H9 (cell line): ENCODE measurements at regions not wholly inside any gene's neighbourhood (a gene's known extent, or its start where the extent isn't known, plus 50 kb on each side); places are given as distances from the start of the nearest gene placed in this dataset.

Experiments used
- DNase-seq: peaks from one replicate; pipeline ENCODE4 v3.0.0-alpha.2; 2017
- H2AFZ ChIP-seq: one replicate; pipeline ENCODE4 v1.6.1; 2013; ENCODE audit warnings: mild to moderate bottlenecking, low read length, control low read depth, moderate library complexity
- H2AK5ac ChIP-seq: 2 replicates; pipeline ENCODE4 v1.6.1; 2013; ENCODE audit warnings: low read length, control low read depth, mixed read lengths; ENCODE audit not compliant: insufficient read length
- H2BK120ac ChIP-seq: one replicate; pipeline ENCODE4 v1.6.1; 2013; ENCODE audit warnings: low read depth, mild to moderate bottlenecking, low read length, control low read depth, inconsistent platforms; ENCODE audit not compliant: poor library complexity, severe bottlenecking
- H2BK12ac ChIP-seq: 2 replicates; pipeline ENCODE4 v1.6.1; 2013; ENCODE audit warnings: low read length, control low read depth, mixed read lengths, low read depth; ENCODE audit not compliant: insufficient read length
- H2BK15ac ChIP-seq: 2 replicates; pipeline ENCODE4 v1.6.1; 2013; ENCODE audit warnings: low read depth, low read length, control low read depth
- H2BK20ac ChIP-seq: one replicate; pipeline ENCODE4 v1.6.1; 2013; ENCODE audit warnings: low read depth, mild to moderate bottlenecking, low read length, control low read depth, inconsistent platforms; ENCODE audit not compliant: poor library complexity, severe bottlenecking
- H2BK5ac ChIP-seq: 2 replicates; pipeline ENCODE4 v1.6.1; 2013; ENCODE audit warnings: low read length, control low read depth, mixed read lengths; ENCODE audit not compliant: insufficient read length
- H3K14ac ChIP-seq: 2 replicates; pipeline ENCODE4 v1.6.1; 2013; ENCODE audit warnings: low read length, control low read depth; ENCODE audit not compliant: insufficient read depth
- H3K18ac ChIP-seq: 2 replicates; pipeline ENCODE4 v1.6.1; 2013; ENCODE audit warnings: low read depth, mild to moderate bottlenecking, mixed read lengths, low read length, control low read depth; ENCODE audit not compliant: insufficient read length
- H3K23ac ChIP-seq: 2 replicates; pipeline ENCODE4 v1.6.1; 2013; ENCODE audit warnings: low read length, control low read depth, mixed read lengths, low read depth; ENCODE audit not compliant: insufficient read length
- H3K23me2 ChIP-seq: 2 replicates; pipeline ENCODE4 v1.6.1; 2013; ENCODE audit warnings: low read depth, mild to moderate bottlenecking, mixed read lengths, low read length, control low read depth; ENCODE audit not compliant: insufficient read length, poor library complexity, severe bottlenecking
- H3K27ac ChIP-seq: 2 replicates; pipeline ENCODE4 v1.5.1; 2013; ENCODE audit warnings: low read length, control low read depth, mixed read lengths, low read depth; ENCODE audit not compliant: insufficient read length
- H3K27me3 ChIP-seq: 2 replicates; pipeline ENCODE4 v1.6.1; 2013; ENCODE audit warnings: low read length, control low read depth, inconsistent platforms; ENCODE audit not compliant: insufficient read depth
- H3K4ac ChIP-seq: 2 replicates; pipeline ENCODE4 v1.6.1; 2013; ENCODE audit warnings: low read depth, mild to moderate bottlenecking, control low read depth, inconsistent platforms, low read length, moderate library complexity
- H3K4me1 ChIP-seq: 2 replicates; pipeline ENCODE4 v1.6.1; 2013; ENCODE audit warnings: low read length, control low read depth, inconsistent platforms; ENCODE audit not compliant: insufficient read depth
- H3K4me2 ChIP-seq: 2 replicates; pipeline ENCODE4 v1.6.1; 2013; ENCODE audit warnings: low read length, control low read depth, mixed read lengths; ENCODE audit not compliant: insufficient read length, insufficient read depth
- H3K56ac ChIP-seq: 2 replicates; pipeline ENCODE4 v1.6.1; 2013; ENCODE audit warnings: low read depth, mild to moderate bottlenecking, mixed read lengths, low read length, control low read depth; ENCODE audit not compliant: insufficient read length
- H3K79me1 ChIP-seq: 2 replicates; pipeline ENCODE4 v1.6.1; 2013; ENCODE audit warnings: low read depth, mild to moderate bottlenecking, moderate library complexity, low read length, control low read depth, inconsistent platforms; ENCODE audit not compliant: insufficient read depth, poor library complexity, severe bottlenecking
- H3K79me2 ChIP-seq: 2 replicates; pipeline ENCODE4 v1.6.1; 2013; ENCODE audit warnings: low read length, control low read depth, inconsistent platforms; ENCODE audit not compliant: insufficient read depth
- H3K9ac ChIP-seq: 2 replicates; pipeline ENCODE4 v1.6.1; 2013; ENCODE audit warnings: low read length, control low read depth, mixed read lengths; ENCODE audit not compliant: insufficient read length; ENCODE audit errors: extremely low read depth
- H3K9me3 ChIP-seq: one replicate; pipeline ENCODE4 v1.6.1; 2013; ENCODE audit warnings: low read depth, low read length, inconsistent platforms; ENCODE audit not compliant: control insufficient read depth
- H3T11ph ChIP-seq: one replicate; pipeline ENCODE4 v1.6.1; 2013; ENCODE audit warnings: mild to moderate bottlenecking, low read length, control low read depth, inconsistent platforms
- H4K20me1 ChIP-seq: one replicate; pipeline ENCODE4 v1.6.1; 2013; ENCODE audit not compliant: control insufficient read depth, insufficient read length, insufficient read depth
- H4K5ac ChIP-seq: 2 replicates; pipeline ENCODE4 v1.6.1; 2013; ENCODE audit warnings: low read depth, mild to moderate bottlenecking, mixed read lengths, low read length, control low read depth; ENCODE audit not compliant: insufficient read length
- H4K8ac ChIP-seq: replicated peaks from 2 replicates; pipeline ENCODE4 v1.6.1; 2013; ENCODE audit warnings: low read length, control low read depth, mixed read lengths, low read depth; ENCODE audit not compliant: insufficient read length
- H4K91ac ChIP-seq: 2 replicates; pipeline ENCODE4 v1.6.1; 2013; ENCODE audit warnings: low read depth, mild to moderate bottlenecking, moderate library complexity, mixed read lengths, low read length, control low read depth; ENCODE audit not compliant: insufficient read length
- H3K27ac Mint-ChIP-seq, 3 experiments: 2 replicates in 2 of 3; 3 replicates in 1 of 3; pipeline ENCODE4 v1.8.0; 2020 to 2021; ENCODE audit warnings: mixed read lengths in 3 of 3, mild to moderate bottlenecking in 1 of 3, moderate library complexity in 1 of 3
- H3K27me3 Mint-ChIP-seq: 2 replicates; pipeline ENCODE4 v1.8.0; 2021; ENCODE audit warnings: low read depth, mild to moderate bottlenecking, moderate library complexity, mixed read lengths
- H3K36me3 Mint-ChIP-seq, 3 experiments: 2 replicates in 2 of 3; 3 replicates in 1 of 3; pipeline ENCODE4 v1.8.0; 2020 to 2021; ENCODE audit warnings: low read depth in 3 of 3, mixed read lengths in 3 of 3; ENCODE audit not compliant: insufficient read depth in 1 of 3
- H3K4me1 Mint-ChIP-seq, 2 experiments: 2 replicates each; pipeline ENCODE4 v1.8.0; 2020; ENCODE audit warnings: mixed read lengths in 2 of 2
- H3K4me3 Mint-ChIP-seq, 2 experiments: 2 replicates in 1 of 2; 3 replicates in 1 of 2; pipeline ENCODE4 v1.8.0; 2020 to 2021; ENCODE audit warnings: mild to moderate bottlenecking in 2 of 2, mixed read lengths in 2 of 2, moderate library complexity in 1 of 2
- H3K9me3 Mint-ChIP-seq, 2 experiments: 2 replicates in 1 of 2; 3 replicates in 1 of 2; pipeline ENCODE4 v1.8.0; 2020; ENCODE audit warnings: mild to moderate bottlenecking in 2 of 2, mixed read lengths in 2 of 2, moderate library complexity in 1 of 2
- CTCF ChIP-seq: fragments of 200-600 bp; sonication (generic); conservative IDR thresholded peaks from 3 replicates; pipeline ENCODE4 v1.8.0; 2021; ENCODE audit warnings: antibody characterized with exemption, mild to moderate bottlenecking
- WGBS: extraction: QIAGEN DNeasy Blood & Tissue Kit; methylation state at CpG from one replicate; pipeline ENCODE4 v1.1.7; 2013; ENCODE audit warnings: missing lambda C conversion rate, low lambda C conversion rate, mixed read lengths; ENCODE audit not compliant: insufficient read length; ENCODE audit errors: extremely low coverage; 5-methylcytosine and 5-hydroxymethylcytosine counted together

DNA sequence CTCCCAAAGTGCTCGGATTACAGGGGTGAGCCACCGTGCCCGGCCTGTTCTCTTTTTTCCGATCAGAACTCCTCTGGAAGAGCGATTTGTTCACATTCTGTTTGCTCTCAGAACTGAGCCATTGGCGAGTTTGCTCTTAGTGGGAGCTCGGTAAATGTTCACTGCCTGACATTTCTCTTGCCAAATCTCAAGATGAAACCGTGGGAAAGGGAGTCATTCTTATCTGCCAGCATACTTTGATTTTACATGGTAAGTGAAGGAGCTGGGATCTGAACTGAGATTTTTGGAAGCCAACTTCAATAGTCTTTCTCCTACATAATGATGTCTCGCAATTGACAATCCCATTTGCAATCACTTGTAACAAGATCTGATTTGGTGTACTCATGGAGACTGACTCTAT lies 445.8 kb upstream of the ISX start:
- no peaks in the 10 kb centered on the region for H3K4me1 ChIP-seq
- no peak overlapping the region for H4K8ac ChIP-seq
- H3K9ac ChIP-seq, result no peak overlapping the region
- H3T11ph ChIP-seq, result no peak overlapping the region
- H3K14ac ChIP-seq, result no peak overlapping the region
- H3K23ac ChIP-seq, result no peak overlapping the region
- no peak overlapping the region for H3K56ac ChIP-seq
- no peak overlapping the region for H4K91ac ChIP-seq
- Mint-ChIP-seq H3K27ac (no peak overlapping the region), H3K9me3 (peaks cover 0 to 5% of the 10 kb centered on the region in 2 experiments; a peak in 3 of 5 replicates), H3K4me1 (peaks cover 3 to 6% of the 10 kb centered on the region in 2 experiments; a peak in 2 of 4 replicates), H3K27me3 (no peaks in the 10 kb centered on the region; the same call in 1 of the 2 replicates), H3K4me3 (no peak overlapping the region), H3K36me3 (no peaks in the 10 kb centered on the region)
- DNase-seq, result no peak
- H2BK5ac ChIP-seq, result no peak overlapping the region
- WGBS, result no CpG with 5 or more reads among the region's 9 CpGs
- no peaks in the 10 kb centered on the region for H3K23me2 ChIP-seq
- no peak overlapping the region for H3K27ac ChIP-seq
- no peak overlapping the region for H3K18ac ChIP-seq
- H2BK15ac ChIP-seq, result no peak overlapping the region
- no peak for TF ChIP-seq CTCF
- H4K20me1 ChIP-seq, result no peaks in the 10 kb centered on the region
- no peaks in the 10 kb centered on the region for H3K79me2 ChIP-seq
- no peaks in the 10 kb centered on the region for H3K27me3 ChIP-seq
- H2AFZ ChIP-seq, result no peak overlapping the region
- no peak overlapping the region for H2BK120ac ChIP-seq
- no peaks in the 10 kb centered on the region for H3K79me1 ChIP-seq
- no peaks in the 10 kb centered on the region for H3K9me3 ChIP-seq
- H2BK12ac ChIP-seq, result no peak overlapping the region
- no peak overlapping the region for H2AK5ac ChIP-seq
- no peak overlapping the region for H2BK20ac ChIP-seq
- H3K4ac ChIP-seq, result no peak overlapping the region
- H3K4me2 ChIP-seq, result no peak overlapping the region
- no peak overlapping the region for H4K5ac ChIP-seq
